Mammary epithelial cell (primary cell): ENCODE measurements at regions not wholly inside any gene's neighbourhood (a gene's known extent, or its start where the extent isn't known, plus 50 kb on each side); places are given as distances from the start of the nearest gene placed in this dataset.

ENCODE experiments used
- EZH2 ChIP-seq: IDR thresholded peaks from 2 replicates; pipeline ENCODE4 v1.6.1; 2012; ENCODE audit warnings: low read length, inconsistent platforms, borderline replicate concordance
- TF ChIP-seq, protein P1 (sequence below), 2 donors: IDR thresholded peaks in 1 of 2; conservative IDR thresholded peaks in 1 of 2; 2 replicates each; pipeline ENCODE4 v1.5.1; 2011 to 2012; ENCODE audit warnings: inconsistent platforms in 2 of 2, low read length in 2 of 2, mild to moderate bottlenecking in 2 of 2, control low read depth in 1 of 2, low read depth in 1 of 2; ENCODE audit not compliant: insufficient read depth in 1 of 2; ENCODE audit errors: extremely low read depth in 1 of 2

DNA sequence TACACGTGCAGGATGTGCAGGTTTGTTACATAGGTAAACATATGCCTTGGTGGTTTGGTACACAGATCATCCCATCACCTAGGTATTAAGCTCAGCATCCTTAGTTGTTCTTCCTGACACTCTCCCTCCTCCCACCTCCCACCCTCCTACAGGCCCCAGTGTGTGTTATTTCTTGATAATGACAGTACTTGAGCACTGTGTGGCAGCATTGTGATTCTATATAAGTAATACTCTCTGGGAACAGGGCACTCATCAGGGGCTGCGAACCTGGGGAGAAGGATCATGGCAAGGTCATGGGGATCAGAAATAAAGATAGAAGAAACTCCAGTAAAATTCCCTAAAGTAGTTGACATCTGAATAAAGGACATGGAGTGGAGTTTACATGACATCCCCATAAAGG, 1256.2 kb upstream of the CRIM1 start:
- TF ChIP-seq, protein P1, sequence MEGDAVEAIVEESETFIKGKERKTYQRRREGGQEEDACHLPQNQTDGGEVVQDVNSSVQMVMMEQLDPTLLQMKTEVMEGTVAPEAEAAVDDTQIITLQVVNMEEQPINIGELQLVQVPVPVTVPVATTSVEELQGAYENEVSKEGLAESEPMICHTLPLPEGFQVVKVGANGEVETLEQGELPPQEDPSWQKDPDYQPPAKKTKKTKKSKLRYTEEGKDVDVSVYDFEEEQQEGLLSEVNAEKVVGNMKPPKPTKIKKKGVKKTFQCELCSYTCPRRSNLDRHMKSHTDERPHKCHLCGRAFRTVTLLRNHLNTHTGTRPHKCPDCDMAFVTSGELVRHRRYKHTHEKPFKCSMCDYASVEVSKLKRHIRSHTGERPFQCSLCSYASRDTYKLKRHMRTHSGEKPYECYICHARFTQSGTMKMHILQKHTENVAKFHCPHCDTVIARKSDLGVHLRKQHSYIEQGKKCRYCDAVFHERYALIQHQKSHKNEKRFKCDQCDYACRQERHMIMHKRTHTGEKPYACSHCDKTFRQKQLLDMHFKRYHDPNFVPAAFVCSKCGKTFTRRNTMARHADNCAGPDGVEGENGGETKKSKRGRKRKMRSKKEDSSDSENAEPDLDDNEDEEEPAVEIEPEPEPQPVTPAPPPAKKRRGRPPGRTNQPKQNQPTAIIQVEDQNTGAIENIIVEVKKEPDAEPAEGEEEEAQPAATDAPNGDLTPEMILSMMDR (conservative IDR thresholded peaks at IDR 0.05 in 1 of 2, IDR thresholded peaks at IDR 0.05 in 1 of 2; ENCODE audit: extremely low read depth in 1 of 2, insufficient read depth in 1 of 2, low read depth in 1 of 2, low read length in 2 of 2), result no peak
- TF ChIP-seq EZH2, result no peak
